ENCODE measurements at regions not wholly inside any gene's neighbourhood (a gene's known extent, or its start where the extent isn't known, plus 50 kb on each side); places are given as distances from the start of the nearest gene placed in this dataset.

DNA sequence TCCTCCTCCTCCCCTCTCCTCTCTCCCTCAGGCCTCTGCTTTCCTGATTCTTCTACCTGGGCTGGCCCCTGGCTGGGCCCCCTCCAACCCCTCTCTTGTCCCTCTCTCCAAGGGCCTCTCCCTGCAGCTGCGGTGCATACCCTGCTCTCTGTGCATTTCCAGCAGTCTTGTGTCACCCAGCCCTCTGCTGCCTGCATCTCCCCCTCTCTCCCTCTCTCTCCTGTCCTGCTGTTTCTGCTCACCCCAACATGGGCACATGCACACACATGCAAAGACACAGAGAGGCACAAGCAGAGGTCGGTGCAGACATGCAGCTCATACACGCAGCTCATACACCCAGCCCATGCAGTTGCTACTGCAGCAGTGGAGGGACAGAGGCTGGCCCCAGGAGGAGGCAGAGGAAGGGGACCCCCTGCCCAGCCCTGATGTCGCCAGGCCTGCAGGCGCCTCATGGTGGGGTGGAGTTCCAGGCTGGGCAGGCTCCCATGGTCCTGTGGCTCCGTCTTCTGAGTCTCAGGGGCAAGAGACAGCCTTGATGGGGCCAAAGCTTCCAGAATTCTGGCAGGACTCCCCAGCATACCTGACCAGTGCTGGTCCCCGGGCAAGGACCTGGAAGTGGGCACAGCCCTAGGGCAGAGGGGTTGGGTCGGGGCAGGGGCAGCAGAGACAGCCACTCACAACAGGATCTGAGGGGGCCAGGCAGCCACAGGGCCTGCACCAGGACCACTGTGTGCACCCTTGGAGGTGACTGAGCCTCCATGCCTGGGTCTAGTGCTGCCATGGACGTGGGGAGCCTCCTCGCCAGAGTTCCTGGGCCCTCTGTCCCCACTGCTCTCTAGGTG, 216.9 kb downstream of the C9orf50 start:
- no peak for DNase-seq
- CTCF ChIA-PET: no interaction called here
- no peaks in the 10 kb centered on the region for H3K27me3 Mint-ChIP-seq (ENCODE audit: low read depth)
- no peaks in the 10 kb centered on the region for H3K36me3 Mint-ChIP-seq (ENCODE audit: low read depth)
- no peak overlapping the region for H3K27ac Mint-ChIP-seq
- intact Hi-C loops (cut with micrococcal nuclease): no loop called here
- H3K9me3 Mint-ChIP-seq: no peaks in the 10 kb centered on the region
- no peaks in the 10 kb centered on the region for H3K4me1 Mint-ChIP-seq (ENCODE audit: low read depth)
- no peak overlapping the region for H3K4me3 Mint-ChIP-seq

DNA sequence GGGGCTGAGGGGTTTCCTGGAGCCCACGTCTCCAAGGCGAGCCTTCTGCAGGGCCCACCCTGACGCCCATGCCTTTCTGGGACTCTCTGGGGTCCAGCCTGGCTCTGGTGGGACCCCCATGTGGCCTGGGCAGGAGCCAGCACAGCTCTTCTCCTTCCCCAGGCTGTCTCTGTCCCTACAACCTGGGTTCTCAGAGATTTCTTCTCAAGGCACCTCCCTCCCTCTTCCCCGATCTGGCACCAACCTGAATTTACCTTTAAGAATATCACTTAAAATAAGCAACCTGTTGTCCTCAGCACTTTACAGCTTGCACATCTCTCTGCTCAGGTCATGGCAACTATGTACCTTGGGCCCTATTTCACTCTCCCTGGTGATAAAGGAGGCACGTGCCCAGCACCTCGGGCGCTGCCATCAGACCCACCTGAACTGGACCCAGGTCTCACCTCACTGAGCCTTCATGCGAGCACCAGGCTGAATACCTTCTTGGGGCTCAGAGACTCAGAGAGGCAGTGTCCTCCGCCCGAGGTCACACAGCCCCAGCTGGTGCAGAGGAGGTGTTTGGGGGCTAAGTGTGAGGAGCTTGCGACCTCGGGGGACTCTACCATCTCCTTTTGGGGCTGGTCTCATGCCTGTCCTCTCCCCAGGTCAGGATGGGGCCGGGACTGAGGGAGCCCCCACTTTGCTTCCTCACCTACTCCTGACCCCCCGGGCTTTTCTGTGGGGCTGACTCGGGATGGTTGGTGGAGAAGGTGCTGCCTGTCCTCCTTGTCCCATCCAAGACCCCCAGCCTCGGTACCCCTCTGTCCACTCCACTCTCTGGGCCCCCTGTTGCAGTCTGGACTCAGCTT, 217.7 kb downstream of the C9orf50 start:
- Mint-ChIP-seq H3K4me3 (no peak overlapping the region), H3K27me3 (ENCODE audit: low read depth) (no peaks in the 10 kb centered on the region), H3K4me1 (ENCODE audit: low read depth) (no peaks in the 10 kb centered on the region), H3K9me3 (no peaks in the 10 kb centered on the region), H3K36me3 (ENCODE audit: low read depth) (no peaks in the 10 kb centered on the region), H3K27ac (no peak overlapping the region)
- DNase-seq: no peak
- CTCF ChIA-PET: interaction anchor here (0.7 kb wide), 1 partner anchor 184 kb away, joined by 3 read pairs; no protein-coding TSS in a partner anchor
- intact Hi-C loops (cut with micrococcal nuclease): no loop called here

GRCh38 chr9:129402371-129402739, 218.5 kb downstream of the C9orf50 start:
- CTCF ChIA-PET: no interaction called here

DNA sequence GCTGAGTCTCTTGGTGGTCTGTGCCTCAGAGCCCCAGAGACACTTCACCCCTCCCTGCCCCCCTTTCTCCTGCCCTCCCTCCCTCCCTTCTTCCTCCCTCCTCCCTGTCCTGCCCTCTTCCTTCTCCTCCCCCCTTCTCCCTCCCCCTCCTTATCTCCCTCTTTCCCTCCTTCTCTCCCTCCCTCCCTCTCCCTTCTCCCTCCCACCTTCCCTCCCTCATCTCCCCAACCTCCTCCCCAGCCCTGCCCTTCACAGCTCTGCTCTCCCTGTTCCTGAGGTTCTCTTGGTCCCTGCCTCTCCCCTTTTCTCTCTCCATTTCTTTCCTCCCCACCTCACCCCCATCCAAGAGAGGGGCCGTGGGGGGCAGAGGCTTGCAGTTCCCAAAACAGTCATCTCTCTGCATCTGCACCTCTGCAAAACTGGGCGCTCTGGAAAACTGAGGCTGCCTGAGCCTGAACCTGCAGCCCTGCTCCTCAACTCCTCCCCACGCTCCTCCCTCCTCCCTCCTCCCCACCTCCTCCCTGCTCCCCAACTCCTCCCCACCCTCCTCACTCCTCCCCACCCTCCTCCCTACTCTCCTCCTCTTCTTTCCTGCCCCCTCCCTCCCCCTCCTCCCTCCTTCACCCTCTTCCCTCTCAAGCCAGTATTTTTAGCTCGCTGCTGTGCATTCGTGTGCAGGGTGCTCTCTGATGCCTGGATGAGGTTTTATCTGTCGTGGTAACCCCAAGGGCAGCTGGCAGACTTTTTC, 219.1 kb downstream of the C9orf50 start:
- intact Hi-C loops (cut with micrococcal nuclease): no loop called here
- Mint-ChIP-seq H3K36me3 (ENCODE audit: low read depth) (no peaks in the 10 kb centered on the region), H3K27ac (no peak overlapping the region), H3K27me3 (ENCODE audit: low read depth) (no peaks in the 10 kb centered on the region), H3K9me3 (no peaks in the 10 kb centered on the region), H3K4me1 (ENCODE audit: low read depth) (no peaks in the 10 kb centered on the region), H3K4me3 (no peak overlapping the region)
- CTCF ChIA-PET: no interaction called here
- DNase-seq: no peak

More at GRCh38 chr9:129402371-129402739, 218.5 kb downstream of the C9orf50 start:
- no peaks in the 10 kb centered on the region for H3K36me3 Mint-ChIP-seq (ENCODE audit: low read depth)
- intact Hi-C loops (cut with micrococcal nuclease): no loop called here
- H3K4me1 Mint-ChIP-seq (ENCODE audit: low read depth): no peaks in the 10 kb centered on the region
- no peaks in the 10 kb centered on the region for H3K27me3 Mint-ChIP-seq (ENCODE audit: low read depth)
- H3K27ac Mint-ChIP-seq: no peak overlapping the region
- no peak overlapping the region for H3K4me3 Mint-ChIP-seq
- no peaks in the 10 kb centered on the region for H3K9me3 Mint-ChIP-seq
- DNase-seq: no peak

DNA sequence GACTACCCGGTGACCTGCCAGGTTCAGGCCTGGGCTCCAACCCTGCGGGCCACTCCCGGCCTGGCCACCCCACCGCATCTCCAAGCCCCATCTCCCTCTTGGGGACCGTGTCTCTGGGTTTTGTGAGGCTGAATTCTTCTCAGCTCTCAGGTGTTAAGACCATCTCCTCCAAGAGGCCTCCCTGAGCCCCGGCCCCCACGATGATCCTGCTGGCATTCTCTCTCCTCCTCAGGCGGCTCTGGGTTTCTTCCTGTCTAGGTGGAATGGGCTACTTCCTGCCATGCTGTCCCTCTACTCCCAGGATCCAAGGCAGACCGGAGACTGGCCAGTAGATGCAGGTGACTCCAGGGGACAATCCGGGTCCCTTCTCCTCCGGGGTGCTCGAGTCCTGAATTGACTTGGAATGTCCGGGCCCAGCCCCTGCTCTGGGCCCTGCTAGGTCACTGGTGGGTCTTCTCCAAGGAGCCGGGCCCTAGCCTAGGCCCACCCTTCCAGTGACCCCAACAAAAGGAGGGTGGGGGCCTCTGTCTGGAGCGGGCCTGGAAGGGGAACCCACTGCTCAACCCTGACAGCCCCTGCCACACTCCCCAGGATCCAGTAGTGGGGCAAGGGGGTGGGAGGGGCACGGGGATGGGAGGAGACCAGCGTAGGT, 219.8 kb downstream of the C9orf50 start:
- H3K27me3 Mint-ChIP-seq (ENCODE audit: low read depth): no peaks in the 10 kb centered on the region
- H3K9me3 Mint-ChIP-seq: no peaks in the 10 kb centered on the region
- H3K36me3 Mint-ChIP-seq (ENCODE audit: low read depth): no peaks in the 10 kb centered on the region
- no peak for DNase-seq
- CTCF ChIA-PET: no interaction called here
- H3K4me1 Mint-ChIP-seq (ENCODE audit: low read depth): no peaks in the 10 kb centered on the region
- H3K4me3 Mint-ChIP-seq: no peak overlapping the region
- no peak overlapping the region for H3K27ac Mint-ChIP-seq
- intact Hi-C loops (cut with micrococcal nuclease): no loop called here

- Mint-ChIP-seq H3K9me3 (no peaks in the 10 kb centered on the region), H3K27ac (no peak overlapping the region), H3K36me3 (ENCODE audit: low read depth) (no peaks in the 10 kb centered on the region), H3K4me3 (no peak overlapping the region), H3K4me1 (ENCODE audit: low read depth) (no peaks in the 10 kb centered on the region), H3K27me3 (ENCODE audit: low read depth) (no peaks in the 10 kb centered on the region)
- DNase-seq: no peak
- CTCF ChIA-PET: no interaction called here
- intact Hi-C loops (cut with micrococcal nuclease): no loop called here
These were observed 220.6 kb downstream of the C9orf50 start for GRCh38 chr9:129400001-129400970.

- CTCF ChIA-PET: no interaction called here
- H3K4me1 Mint-ChIP-seq (ENCODE audit: low read depth): no peaks in the 10 kb centered on the region
- no peaks in the 10 kb centered on the region for H3K36me3 Mint-ChIP-seq (ENCODE audit: low read depth)
- DNase-seq: no peak
- H3K27me3 Mint-ChIP-seq (ENCODE audit: low read depth): no peaks in the 10 kb centered on the region
- intact Hi-C loops (cut with micrococcal nuclease): no loop called here
- no peaks in the 10 kb centered on the region for H3K9me3 Mint-ChIP-seq
- H3K27ac Mint-ChIP-seq: no peak overlapping the region
- H3K4me3 Mint-ChIP-seq: no peak overlapping the region
These were observed 221.3 kb downstream of the C9orf50 start for GRCh38 chr9:129399634-129399990.

- no peaks in the 10 kb centered on the region for H3K4me1 Mint-ChIP-seq (ENCODE audit: low read depth)
- DNase-seq: no peak
- H3K36me3 Mint-ChIP-seq (ENCODE audit: low read depth): no peaks in the 10 kb centered on the region
- no peaks in the 10 kb centered on the region for H3K9me3 Mint-ChIP-seq
- H3K27me3 Mint-ChIP-seq (ENCODE audit: low read depth): no peaks in the 10 kb centered on the region
- H3K4me3 Mint-ChIP-seq: no peak overlapping the region
- CTCF ChIA-PET: interaction anchor here (0.6 kb wide), 1 partner anchor 44 kb away, joined by 3 read pairs; no protein-coding TSS in a partner anchor
- intact Hi-C loops (cut with micrococcal nuclease): no loop called here
- no peak overlapping the region for H3K27ac Mint-ChIP-seq
These were observed 221.0 kb upstream of the IER5L start for GRCh38 chr9:129398961-129399633.

DNA sequence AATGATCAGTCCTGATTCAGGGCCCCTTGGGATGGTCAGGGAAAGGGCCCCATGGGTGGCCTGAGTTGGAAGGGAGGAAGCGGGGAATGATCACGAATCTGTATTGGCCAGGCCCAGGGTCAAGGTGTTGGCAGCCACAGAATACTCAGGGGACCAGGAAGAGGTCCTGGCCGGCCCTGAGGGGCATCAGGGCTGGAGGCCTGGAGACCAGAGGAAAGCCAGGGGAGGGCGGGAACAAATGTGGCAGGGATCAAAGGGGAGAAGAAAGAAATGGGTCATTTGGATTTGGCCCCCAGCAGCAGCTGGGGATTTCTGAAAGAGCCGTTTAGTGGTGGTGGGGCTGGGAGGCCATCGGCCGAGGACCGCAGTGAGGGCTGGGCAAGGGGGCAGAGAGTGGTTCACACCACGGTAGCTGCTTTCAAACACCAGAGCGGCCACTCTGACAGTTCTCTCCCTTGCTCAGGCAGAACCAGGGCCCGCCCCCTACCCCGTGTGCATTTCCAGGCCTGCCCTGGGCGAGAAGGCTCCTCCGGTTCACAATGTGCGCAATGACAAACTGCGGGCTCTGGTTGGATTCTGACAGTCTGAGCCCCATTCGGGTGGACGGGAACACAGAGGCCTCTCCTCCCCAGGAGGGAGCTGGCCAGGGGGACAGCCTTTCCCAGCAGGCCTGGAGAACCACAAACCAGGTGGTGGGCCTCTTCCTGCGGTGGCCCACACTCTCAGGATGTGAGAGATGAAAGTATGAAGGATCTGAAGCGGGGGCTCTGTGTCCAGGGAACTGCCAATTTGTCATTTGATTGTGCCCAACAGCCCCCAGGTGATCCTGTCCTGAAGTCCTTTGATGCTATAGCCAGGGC, 220.3 kb upstream of the IER5L start:
- no peak overlapping the region for H3K27ac Mint-ChIP-seq
- no peaks in the 10 kb centered on the region for H3K4me1 Mint-ChIP-seq (ENCODE audit: low read depth)

GRCh38 chr9:129397335-129397734, 219.3 kb upstream of the IER5L start:
- CTCF ChIA-PET: no interaction called here
- H3K36me3 Mint-ChIP-seq (ENCODE audit: low read depth): no peaks in the 10 kb centered on the region
- no peaks in the 10 kb centered on the region for H3K4me1 Mint-ChIP-seq (ENCODE audit: low read depth)
- intact Hi-C loops (cut with micrococcal nuclease): no loop called here
- no peak for DNase-seq
- no peak overlapping the region for H3K27ac Mint-ChIP-seq
- no peaks in the 10 kb centered on the region for H3K27me3 Mint-ChIP-seq (ENCODE audit: low read depth)
- H3K4me3 Mint-ChIP-seq: no peak overlapping the region
- H3K9me3 Mint-ChIP-seq: no peaks in the 10 kb centered on the region

More for the DNA sequence above, 220.3 kb upstream of the IER5L start:
- DNase-seq: no peak
- no peaks in the 10 kb centered on the region for H3K9me3 Mint-ChIP-seq
- intact Hi-C loops (cut with micrococcal nuclease): no loop called here
- no peak overlapping the region for H3K4me3 Mint-ChIP-seq
- H3K36me3 Mint-ChIP-seq (ENCODE audit: low read depth): no peaks in the 10 kb centered on the region
- H3K27me3 Mint-ChIP-seq (ENCODE audit: low read depth): no peaks in the 10 kb centered on the region
- CTCF ChIA-PET: no interaction called here
